MM.1S (cell line): ENCODE measurements at regions not wholly inside any gene's neighbourhood (a gene's known extent, or its start where the extent isn't known, plus 50 kb on each side); places are given as distances from the start of the nearest gene placed in this dataset.

Experiments
- DNase-seq: peaks from one replicate; pipeline ENCODE4 v3.0.0-alpha.2; 2015
- H2AFZ ChIP-seq: fragments of 300-600 bp; sonication (generic); 2 replicates; pipeline ENCODE4 v1.6.0; 2016; ENCODE audit warnings: antibody characterized with exemption, low read length
- H3F3A ChIP-seq: fragments of 300-600 bp; sonication (generic); 2 replicates; pipeline ENCODE4 v1.6.1; 2016; ENCODE audit warnings: mild to moderate bottlenecking, antibody characterized with exemption, low read length, moderate library complexity, mixed read lengths; ENCODE audit not compliant: insufficient read depth
- H3K27ac ChIP-seq: fragments of 300-600 bp; sonication (generic); 2 replicates; pipeline ENCODE4 v1.5.1; 2016; ENCODE audit warnings: mild to moderate bottlenecking, low read length
- H3K27me3 ChIP-seq: fragments of 300-600 bp; sonication (generic); replicated peaks from 2 replicates; pipeline ENCODE4 v1.6.0; 2016; ENCODE audit warnings: low read length; ENCODE audit not compliant: insufficient read depth
- H3K36me3 ChIP-seq: fragments of 300-600 bp; sonication (generic); replicated peaks from 2 replicates; pipeline ENCODE4 v1.6.1; 2016; ENCODE audit warnings: mild to moderate bottlenecking, low read length, mixed read lengths; ENCODE audit not compliant: insufficient read depth
- H3K4me1 ChIP-seq: fragments of 300-600 bp; sonication (generic); 2 replicates; pipeline ENCODE4 v1.6.1; 2016; ENCODE audit warnings: low read length, mixed read lengths
- H3K4me2 ChIP-seq: fragments of 300-600 bp; sonication (generic); 2 replicates; pipeline ENCODE4 v1.6.0; 2016; ENCODE audit warnings: low read depth, low read length
- H3K4me3 ChIP-seq: fragments of 300-600 bp; sonication (generic); 2 replicates; pipeline ENCODE4 v1.5.1; 2016; ENCODE audit warnings: low read length, mixed read lengths
- H3K79me2 ChIP-seq: fragments of 300-600 bp; sonication (generic); 2 replicates; pipeline ENCODE4 v1.6.1; 2016; ENCODE audit warnings: mixed run types, low read length, mixed read lengths
- H3K9ac ChIP-seq: fragments of 300-600 bp; sonication (generic); 2 replicates; pipeline ENCODE4 v1.6.1; 2016; ENCODE audit warnings: low read length, mixed read lengths
- H3K9me2 ChIP-seq: fragments of 300-600 bp; sonication (generic); replicated peaks from 2 replicates; pipeline ENCODE4 v1.6.1; 2016; ENCODE audit warnings: mild to moderate bottlenecking, low read length, mixed read lengths; ENCODE audit not compliant: insufficient read depth
- H3K9me3 ChIP-seq: fragments of 300-600 bp; sonication (generic); replicated peaks from 2 replicates; pipeline ENCODE4 v1.6.1; 2016; ENCODE audit warnings: mild to moderate bottlenecking, low read length, mixed read lengths; ENCODE audit not compliant: insufficient read depth
- H4K20me1 ChIP-seq: fragments of 300-600 bp; sonication (generic); 2 replicates; pipeline ENCODE4 v1.6.1; 2016; ENCODE audit warnings: mild to moderate bottlenecking, low read length, moderate library complexity, mixed read lengths; ENCODE audit not compliant: insufficient read depth
- EZH2 ChIP-seq: fragments of 300-600 bp; sonication (generic); optimal IDR thresholded peaks from 2 replicates; pipeline ENCODE3; 2017; ENCODE audit warnings: low read depth, mild to moderate bottlenecking, antibody characterized with exemption, low read length, mixed read lengths
- EZH2phosphoT487 ChIP-seq: fragments of 300-600 bp; sonication (generic); IDR thresholded peaks from 2 replicates; pipeline ENCODE4 v1.6.1; 2018; ENCODE audit warnings: antibody characterized with exemption, low read length
- TF ChIP-seq, protein P1 (sequence below): fragments of 300-600 bp; sonication (generic); IDR thresholded peaks from 2 replicates; pipeline ENCODE4 v1.5.1; 2016; ENCODE audit warnings: antibody characterized with exemption, low read length, mixed read lengths

DNA sequence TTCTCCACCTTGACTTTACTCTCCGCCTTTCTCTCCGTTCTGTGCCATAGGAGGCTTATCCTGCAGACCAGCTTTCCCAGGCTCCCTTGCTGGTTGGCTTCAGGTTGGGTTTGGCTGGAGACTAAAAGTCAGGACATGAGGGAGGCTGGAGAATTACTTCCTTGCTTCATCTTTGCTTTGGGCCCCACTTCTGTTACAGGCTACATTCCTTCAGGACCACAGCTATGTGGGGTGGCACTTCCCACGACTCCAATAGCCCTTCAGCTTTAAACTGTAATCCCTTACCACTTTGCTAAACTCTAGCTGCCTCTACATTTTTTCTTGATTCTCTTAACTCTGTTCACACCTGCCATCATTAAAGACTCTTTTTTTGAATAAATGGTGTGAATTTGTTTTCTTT, 186.7 kb upstream of the NR4A3 start:
- H2AFZ ChIP-seq = no peak overlapping the region
- no peaks in the 10 kb centered on the region for H3K9me3 ChIP-seq
- no peak for TF ChIP-seq EZH2phosphoT487
- TF ChIP-seq EZH2 = no peak
- TF ChIP-seq, protein P1, sequence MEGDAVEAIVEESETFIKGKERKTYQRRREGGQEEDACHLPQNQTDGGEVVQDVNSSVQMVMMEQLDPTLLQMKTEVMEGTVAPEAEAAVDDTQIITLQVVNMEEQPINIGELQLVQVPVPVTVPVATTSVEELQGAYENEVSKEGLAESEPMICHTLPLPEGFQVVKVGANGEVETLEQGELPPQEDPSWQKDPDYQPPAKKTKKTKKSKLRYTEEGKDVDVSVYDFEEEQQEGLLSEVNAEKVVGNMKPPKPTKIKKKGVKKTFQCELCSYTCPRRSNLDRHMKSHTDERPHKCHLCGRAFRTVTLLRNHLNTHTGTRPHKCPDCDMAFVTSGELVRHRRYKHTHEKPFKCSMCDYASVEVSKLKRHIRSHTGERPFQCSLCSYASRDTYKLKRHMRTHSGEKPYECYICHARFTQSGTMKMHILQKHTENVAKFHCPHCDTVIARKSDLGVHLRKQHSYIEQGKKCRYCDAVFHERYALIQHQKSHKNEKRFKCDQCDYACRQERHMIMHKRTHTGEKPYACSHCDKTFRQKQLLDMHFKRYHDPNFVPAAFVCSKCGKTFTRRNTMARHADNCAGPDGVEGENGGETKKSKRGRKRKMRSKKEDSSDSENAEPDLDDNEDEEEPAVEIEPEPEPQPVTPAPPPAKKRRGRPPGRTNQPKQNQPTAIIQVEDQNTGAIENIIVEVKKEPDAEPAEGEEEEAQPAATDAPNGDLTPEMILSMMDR = no peak
- H4K20me1 ChIP-seq = no peaks in the 10 kb centered on the region
- H3K27me3 ChIP-seq = no peaks in the 10 kb centered on the region
- H3K4me2 ChIP-seq = no peak overlapping the region
- no peaks in the 10 kb centered on the region for H3K79me2 ChIP-seq
- DNase-seq = no peak
- no peaks in the 10 kb centered on the region for H3K9me2 ChIP-seq
- no peak overlapping the region for H3K27ac ChIP-seq
- H3K36me3 ChIP-seq = no peaks in the 10 kb centered on the region
- H3K4me1 ChIP-seq = no peaks in the 10 kb centered on the region
- no peak overlapping the region for H3K4me3 ChIP-seq
- H3F3A ChIP-seq = no peaks in the 10 kb centered on the region
- H3K9ac ChIP-seq = no peak overlapping the region

DNA sequence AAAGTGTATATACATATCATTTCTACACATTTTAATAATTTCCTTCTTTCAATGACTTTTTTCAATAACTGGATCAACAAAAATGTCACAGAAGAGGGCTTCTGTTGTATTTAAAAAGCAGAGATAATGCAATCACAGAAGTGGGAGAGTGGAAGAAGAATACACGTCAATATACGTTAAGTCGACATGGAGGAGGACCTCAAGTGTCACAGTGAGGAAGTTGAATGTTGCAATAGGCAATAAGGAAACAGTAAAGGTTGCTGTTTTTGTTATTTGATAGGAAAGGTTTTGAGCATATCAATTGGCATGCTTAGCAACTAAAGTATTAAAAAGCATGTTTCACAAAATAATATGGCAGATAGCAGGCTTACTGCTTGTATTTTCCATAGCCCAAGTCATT, 184.0 kb upstream of the NR4A3 start:
- no peaks in the 10 kb centered on the region for H3K27me3 ChIP-seq
- no peaks in the 10 kb centered on the region for H3F3A ChIP-seq
- no peaks in the 10 kb centered on the region for H3K4me1 ChIP-seq
- no peak overlapping the region for H3K4me3 ChIP-seq
- no peak overlapping the region for H2AFZ ChIP-seq
- H3K36me3 ChIP-seq = no peaks in the 10 kb centered on the region
- H3K79me2 ChIP-seq = no peaks in the 10 kb centered on the region
- DNase-seq = no peak
- H3K9ac ChIP-seq = no peak overlapping the region
- H4K20me1 ChIP-seq = no peaks in the 10 kb centered on the region
- H3K9me2 ChIP-seq = no peaks in the 10 kb centered on the region
- H3K9me3 ChIP-seq = no peaks in the 10 kb centered on the region
- no peak overlapping the region for H3K27ac ChIP-seq
- no peak overlapping the region for H3K4me2 ChIP-seq
- TF ChIP-seq, protein P1 = no peak
- TF ChIP-seq EZH2 (no peak), EZH2phosphoT487 (no peak)

DNA sequence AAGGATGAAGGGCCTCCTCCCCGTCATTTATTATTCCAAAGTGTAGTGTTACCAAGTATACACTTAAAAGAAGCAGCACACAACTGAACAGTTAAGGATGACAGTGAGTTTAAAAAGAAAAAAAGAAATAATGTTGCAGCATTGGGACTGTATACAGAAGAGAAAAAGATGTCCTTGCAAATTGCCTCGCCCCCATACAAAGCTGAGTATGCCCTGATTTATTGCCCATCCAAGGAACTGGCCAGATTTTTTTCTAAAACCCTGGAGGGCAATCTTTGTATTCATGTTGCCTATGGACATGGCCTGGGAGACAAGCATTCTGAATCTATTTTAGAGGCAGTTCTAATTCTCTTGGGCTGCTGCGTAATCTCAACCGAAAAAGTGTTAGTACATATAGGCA, 182.7 kb upstream of the NR4A3 start:
- no peak overlapping the region for H3K27ac ChIP-seq
- H3K4me1 ChIP-seq = no peaks in the 10 kb centered on the region
- no peak overlapping the region for H3K9ac ChIP-seq
- TF ChIP-seq EZH2 (no peak), EZH2phosphoT487 (no peak)
- TF ChIP-seq, protein P1 = no peak
- no peak overlapping the region for H3K4me2 ChIP-seq
- no peaks in the 10 kb centered on the region for H3F3A ChIP-seq
- H3K9me3 ChIP-seq = no peaks in the 10 kb centered on the region
- H3K36me3 ChIP-seq = no peaks in the 10 kb centered on the region
- no peaks in the 10 kb centered on the region for H3K27me3 ChIP-seq
- no peak overlapping the region for H3K4me3 ChIP-seq
- no peaks in the 10 kb centered on the region for H3K79me2 ChIP-seq
- no peaks in the 10 kb centered on the region for H3K9me2 ChIP-seq
- no peaks in the 10 kb centered on the region for H4K20me1 ChIP-seq
- no peak for DNase-seq
- no peak overlapping the region for H2AFZ ChIP-seq

DNA sequence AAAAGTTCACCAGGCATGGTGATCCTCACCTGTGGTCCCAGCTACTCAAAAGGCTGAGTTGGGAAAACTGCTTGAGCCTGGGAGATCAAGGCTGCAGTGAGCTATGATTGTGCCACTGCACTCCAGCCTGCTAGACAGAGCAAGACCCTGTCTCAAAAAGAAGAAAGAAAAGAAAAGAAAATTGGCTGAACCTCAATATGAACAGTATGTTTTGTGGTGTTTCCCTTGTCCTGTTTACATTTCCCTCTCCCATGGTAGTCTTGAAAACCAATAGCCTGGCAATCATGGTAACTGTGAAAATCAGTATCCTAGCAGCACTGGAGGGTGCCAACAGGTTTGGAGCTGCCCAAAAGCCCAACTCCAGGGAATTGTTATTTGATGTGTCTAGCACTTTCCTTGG, 174.1 kb upstream of the NR4A3 start:
- H2AFZ ChIP-seq = no peak overlapping the region
- DNase-seq = no peak
- H3K4me3 ChIP-seq = no peak overlapping the region
- H3K4me2 ChIP-seq = no peak overlapping the region
- no peaks in the 10 kb centered on the region for H3K36me3 ChIP-seq
- no peaks in the 10 kb centered on the region for H3K27me3 ChIP-seq
- H3K27ac ChIP-seq = no peak overlapping the region
- H3F3A ChIP-seq = no peaks in the 10 kb centered on the region
- no peaks in the 10 kb centered on the region for H3K9me3 ChIP-seq
- TF ChIP-seq EZH2 (no peak), EZH2phosphoT487 (no peak)
- TF ChIP-seq, protein P1 = no peak
- no peaks in the 10 kb centered on the region for H4K20me1 ChIP-seq
- no peaks in the 10 kb centered on the region for H3K4me1 ChIP-seq
- no peaks in the 10 kb centered on the region for H3K9me2 ChIP-seq
- H3K9ac ChIP-seq = no peak overlapping the region
- H3K79me2 ChIP-seq = no peaks in the 10 kb centered on the region
